GM18907 (cell line): ENCODE measurements at regions not wholly inside any gene's neighbourhood (a gene's known extent, or its start where the extent isn't known, plus 50 kb on each side); places are given as distances from the start of the nearest gene placed in this dataset.

Source experiments
- ATAC-seq: cut with Tn5 transposase; IDR thresholded peaks from one replicate; pipeline ENCODE4 v1.9.1; 2021; ENCODE audit warnings: mild to moderate bottlenecking, moderate library complexity; ENCODE audit not compliant: unreplicated experiment

DNA sequence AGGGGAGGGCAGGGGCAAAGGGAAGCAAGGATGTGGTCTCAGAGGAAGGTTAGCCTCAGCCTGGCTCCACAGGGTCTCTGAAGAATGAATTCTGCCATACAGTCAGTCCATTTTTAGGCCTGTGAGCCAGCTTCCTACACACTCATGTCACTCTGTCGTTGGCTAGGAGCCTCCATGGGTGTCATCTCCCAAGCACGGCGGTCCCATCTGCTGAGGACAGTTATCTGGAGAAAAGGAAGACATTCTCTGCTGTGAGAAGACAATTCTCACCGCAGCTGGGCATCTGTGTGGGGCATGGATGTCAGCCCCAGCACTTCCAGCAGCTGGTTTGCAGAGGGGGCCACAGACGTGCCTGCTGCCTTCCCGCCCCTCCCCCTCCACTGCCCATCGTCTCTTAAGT, 167.6 kb downstream of the LINC00237 start:
- ATAC-seq, result no peak

DNA sequence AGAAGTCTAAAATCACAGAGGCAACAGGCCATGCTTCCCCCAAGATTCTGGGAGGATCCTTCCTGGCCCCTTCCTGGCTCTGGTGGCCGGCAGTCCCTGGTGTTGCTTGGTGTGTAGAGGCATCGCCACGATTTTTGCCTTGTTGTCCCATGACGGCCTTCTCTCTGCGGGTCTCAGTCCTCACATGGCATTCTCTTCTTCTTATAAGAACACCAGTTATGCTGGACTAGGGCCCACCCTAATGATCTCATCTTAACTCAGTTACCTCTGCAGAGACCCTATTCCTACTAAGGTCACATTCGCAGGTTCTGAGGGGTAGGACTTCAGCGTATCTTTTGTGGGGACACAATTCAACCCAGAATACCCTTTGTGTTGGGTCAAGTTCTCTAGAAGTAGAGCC, 168.0 kb downstream of the LINC00237 start:
- ATAC-seq, result no peak

DNA sequence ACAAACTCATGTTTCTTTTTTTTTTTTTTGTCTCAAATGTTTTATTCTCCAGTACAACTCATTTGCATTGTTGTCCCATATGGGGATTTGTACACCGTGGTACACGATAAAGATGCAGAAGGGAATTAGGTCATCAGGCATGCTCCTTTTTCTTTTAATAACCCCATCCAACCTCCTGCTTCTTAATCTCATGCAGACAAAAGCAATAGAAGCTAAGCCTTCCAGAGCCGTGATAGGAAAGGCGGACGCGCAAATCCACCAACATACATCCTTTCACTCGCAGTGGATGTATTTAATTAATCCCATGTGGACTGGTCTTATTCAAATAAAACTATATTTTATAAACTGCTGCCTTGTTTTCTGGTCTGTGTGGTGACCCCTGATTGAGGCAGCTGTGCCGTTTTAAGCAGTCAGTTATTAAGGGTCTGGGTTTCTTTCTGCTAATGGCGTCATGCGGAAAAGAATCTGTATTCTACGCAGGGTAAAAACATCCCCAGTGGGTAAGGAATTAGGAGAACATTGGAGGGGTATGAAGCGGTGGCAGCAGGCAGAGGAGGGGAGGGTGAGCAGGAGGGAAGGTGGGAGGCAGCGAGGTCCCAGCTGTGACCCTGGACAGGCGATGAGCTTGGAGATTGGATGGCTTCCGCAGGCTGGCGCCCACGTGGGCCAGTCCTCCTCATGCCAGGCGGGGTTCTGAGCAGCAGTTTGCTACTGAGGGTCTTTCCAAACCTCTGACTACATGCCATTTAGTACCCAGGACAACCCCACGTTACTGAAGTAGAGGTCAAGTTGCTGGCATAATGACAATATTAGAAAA, 172.8 kb downstream of the LINC00237 start:
- ATAC-seq, result no peak

DNA sequence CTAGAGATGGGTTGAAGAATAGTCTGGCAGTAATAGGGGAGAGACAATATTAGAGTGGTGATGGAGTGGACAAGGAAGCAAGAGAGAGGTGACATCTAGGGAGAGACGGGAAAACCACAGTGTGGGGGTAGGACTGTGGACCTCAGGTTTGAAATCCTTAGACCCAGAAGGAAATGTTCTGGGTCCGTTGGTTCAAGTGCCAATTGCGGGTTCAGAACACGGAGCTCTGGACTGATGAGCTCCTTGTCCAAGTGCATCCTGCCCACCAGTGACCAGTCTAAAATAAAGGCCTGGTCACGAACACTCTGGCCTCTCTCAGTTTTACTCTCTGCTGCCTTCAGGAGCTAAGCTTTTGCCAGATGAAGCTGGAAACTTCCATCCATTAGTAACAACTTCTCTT, 174.0 kb downstream of the LINC00237 start:
- ATAC-seq, result no peak

DNA sequence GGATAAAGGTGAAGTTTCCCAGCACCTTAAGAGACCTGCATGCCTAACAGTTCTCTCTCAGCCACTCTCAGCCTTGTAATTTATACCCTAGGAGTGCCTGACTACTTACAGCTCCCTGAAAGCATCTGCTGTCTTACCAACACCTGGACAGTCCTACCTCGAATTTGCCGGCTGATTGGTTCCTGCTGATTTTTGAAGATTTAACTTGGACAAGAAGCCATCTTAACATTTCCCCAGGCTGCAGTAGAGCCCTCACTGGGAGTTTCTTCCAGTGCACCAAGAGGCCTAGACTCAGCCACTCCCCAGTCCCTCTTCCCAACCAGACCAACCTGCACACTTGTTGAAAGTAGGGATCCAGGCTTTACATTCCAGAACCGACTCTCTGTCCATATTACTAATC, 174.5 kb downstream of the LINC00237 start:
- no peak for ATAC-seq

DNA sequence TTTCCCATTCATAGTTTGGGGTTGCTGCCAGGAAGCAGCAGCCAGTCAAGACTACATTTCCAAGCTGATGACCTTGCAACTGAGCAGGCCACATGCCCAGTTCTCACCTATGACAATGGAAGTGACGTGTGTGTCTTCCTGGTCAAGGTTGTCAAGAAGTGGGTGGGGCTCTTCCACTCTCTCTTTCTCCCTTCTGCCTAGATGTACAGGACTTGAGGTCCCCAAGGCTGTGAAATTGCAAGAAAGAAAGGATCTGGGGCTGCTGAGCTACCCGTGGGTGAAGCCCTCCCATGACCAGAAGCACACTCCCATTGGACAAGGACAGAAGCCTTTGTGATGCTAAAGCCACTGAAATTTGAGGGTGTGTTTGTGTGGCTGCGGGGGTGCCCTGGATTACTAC, 175.1 kb downstream of the LINC00237 start:
- no peak for ATAC-seq

DNA sequence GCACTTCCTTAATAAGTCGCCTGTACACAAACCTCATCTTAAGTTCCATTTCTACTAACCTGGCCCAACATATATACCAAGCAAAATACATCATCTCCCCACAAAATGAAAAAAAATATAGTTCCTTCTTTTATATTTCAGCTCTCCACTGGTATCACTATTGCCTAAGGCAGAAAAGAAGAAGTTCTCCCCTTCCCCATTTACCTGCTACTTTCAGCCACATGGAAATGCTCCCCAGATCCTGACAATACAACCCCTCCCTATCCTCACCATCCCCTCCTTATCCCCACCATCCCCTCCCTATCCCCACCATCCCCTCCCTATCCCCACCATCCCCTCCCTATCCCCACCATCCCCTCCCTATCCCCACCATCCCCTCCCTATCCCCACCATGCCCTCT, 175.7 kb downstream of the LINC00237 start:
- no peak for ATAC-seq

DNA sequence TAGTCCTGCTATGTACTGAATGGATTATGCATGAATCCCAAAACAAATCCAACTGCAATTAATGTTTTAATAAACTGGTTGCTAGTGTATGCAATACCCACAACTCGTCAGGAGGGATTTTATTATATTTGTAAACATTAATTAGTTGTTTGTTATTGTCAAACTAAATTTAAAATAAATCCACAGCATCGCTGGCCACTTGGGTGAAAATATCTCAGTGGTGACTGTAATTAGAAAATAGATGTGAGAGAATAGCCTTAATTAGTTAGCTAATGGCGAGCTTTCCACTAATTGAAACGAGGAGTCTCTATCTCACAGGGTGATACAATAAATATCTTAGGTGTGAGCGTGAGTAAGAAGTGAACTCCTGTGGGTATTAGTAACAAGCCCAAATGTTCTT, 176.8 kb downstream of the LINC00237 start:
- no peak for ATAC-seq

DNA sequence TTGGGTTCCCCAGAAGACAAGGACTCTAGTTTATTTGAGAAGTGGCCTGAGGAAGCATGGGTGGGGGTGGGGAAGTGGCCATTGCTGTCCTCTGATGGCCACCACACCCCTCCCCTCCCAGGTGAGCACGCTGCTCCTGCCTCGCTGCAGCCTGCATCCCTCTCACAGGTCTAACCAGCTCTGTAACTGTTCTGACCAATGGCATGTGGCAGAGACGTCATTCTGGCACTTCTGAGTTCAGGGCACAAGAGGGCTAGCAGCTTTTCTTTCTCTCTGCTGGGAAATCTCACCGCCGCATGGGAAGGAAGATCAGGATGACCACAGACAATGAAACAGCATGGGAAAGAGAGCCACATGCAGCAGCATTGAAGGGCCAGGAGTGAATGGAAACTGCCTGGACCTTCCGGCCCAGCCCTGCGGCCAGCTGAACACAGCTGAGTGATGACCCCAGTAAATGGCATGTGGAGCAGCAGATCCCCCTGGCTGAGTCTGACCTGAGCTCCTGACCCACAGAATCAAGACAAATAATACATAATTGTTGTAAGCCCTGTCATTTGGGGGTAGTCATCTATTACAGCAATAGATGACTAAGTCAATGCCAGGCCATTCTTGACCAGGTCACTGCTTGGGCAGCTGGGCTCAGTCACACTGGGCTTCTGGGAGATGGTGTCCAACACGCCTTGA, 179.8 kb downstream of the LINC00237 start:
- no peak for ATAC-seq

DNA sequence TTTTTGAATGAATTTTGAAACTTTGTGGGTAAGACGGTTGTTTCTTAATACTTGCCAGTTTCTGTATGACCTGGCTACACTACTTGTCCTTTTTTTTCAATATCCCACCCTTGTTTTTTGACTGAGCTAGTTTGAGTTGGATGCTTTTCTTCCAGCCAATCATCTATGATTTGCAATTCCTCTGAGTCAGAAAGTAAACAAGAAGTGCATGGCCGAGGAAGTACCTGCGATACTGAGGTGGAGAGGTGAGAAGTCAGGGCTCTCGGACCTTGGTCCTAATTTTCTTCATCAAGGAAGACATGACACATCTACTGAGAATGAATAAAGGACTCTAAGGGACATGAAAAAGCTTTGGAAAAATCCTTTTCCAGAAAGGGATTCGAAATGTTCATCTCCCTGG, 185.7 kb downstream of the LINC00237 start:
- no peak for ATAC-seq

DNA sequence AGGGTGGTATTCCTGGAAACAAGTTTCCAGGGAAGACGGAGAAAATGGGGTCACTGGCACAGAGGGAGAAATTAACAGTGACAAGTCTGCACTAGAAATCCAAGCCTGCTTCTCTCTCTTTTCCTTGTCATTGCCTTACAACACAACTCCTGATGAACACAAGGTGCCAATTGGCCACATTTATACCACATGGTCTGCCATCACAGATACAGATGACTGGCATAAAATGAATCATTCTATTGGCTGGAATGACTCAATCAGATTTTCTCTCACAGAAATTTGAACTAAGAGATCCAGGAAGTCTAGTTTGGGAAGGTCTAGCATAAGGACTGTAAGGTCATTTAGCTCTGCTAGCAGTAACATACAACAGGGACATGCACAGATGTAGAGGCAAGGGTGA, 190.3 kb downstream of the LINC00237 start:
- no peak for ATAC-seq

DNA sequence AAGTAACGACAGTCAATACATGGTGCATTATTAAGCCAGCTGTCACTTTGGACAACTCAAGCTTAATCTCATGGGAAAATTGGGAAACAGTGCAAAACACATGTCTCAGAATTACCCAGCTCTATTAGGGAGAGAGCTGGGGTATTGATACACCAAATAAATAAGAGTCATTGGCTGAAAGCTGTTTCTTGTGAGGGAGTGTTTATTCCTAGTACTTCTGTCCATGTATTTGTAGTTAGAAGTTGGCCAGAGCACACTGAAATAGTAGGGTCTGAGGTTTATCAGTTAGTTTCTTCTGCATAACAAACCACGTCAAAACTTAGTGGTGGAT, 192.0 kb upstream of the RALGAPA2 start:
- ATAC-seq, result no peak

DNA sequence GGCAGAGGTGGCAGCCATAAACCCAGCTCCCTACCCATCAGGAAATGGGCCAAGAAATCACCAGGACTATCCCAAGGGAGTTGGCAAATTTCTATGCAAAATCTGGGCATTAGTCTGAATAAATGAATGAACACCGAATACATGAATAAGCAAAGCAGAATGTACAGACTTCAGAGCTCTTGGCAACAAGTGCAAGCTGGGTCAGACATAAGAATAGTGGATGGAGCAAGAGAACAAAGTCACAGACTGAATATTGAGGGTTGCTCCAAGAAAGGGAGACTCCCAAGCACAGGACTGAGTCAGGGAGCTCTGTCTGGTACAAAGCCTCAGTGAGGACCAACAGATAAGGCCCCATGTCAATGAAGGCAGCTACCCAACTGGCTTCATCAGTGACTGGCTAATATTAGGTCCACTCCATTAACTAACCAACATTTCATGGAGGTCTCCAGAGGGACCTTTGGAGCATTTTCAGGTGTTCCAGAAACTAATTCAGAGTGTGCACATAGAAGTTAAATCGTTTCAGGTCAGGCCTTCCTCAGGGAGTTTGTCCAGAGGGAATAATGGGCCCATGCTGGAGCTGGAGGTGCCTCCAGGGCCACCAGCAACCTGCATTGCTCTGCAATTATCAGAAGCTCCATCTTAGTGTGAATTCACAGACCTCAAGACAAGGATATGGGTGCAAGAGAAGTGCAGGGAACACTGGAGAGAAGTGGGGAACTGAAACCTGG, 191.5 kb upstream of the RALGAPA2 start:
- ATAC-seq, result no peak

DNA sequence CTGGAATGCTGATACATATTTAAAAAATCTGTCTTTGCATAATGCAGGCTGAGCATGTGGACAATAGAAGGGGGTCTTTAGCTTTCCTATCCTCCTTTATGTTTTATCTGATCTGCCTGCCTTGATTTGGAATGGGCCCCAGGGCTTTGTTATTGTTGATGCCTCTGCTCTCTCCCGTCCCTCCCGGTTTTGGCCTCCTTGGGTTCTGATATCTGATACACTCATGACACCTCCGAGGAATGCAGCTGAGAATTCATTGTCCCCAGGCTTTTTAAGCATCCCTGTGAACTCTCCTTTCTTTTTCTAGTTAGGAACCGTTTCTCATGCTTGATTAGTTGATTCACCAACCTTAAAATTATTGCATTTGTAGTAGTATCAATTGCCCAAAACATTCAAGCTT, 185.5 kb upstream of the RALGAPA2 start:
- ATAC-seq, result no peak

DNA sequence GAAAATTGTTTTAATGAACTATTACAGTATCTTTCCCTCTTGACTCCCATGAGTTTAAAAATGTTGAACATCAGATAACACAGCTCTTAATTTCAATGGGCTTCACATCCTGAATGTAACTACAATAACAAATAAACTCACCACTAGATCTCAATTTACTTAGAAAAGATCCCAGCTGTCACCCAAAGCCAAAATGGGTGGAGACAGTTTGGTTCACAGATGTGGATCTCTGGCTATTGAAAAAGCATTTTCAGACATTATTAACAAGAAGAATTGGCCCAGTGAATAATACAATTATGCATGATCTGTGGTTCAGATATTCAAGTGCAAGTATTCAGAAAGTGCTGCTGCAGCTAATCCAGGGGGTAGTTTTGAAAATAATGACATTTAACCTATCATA, 184.7 kb upstream of the RALGAPA2 start:
- no peak for ATAC-seq

DNA sequence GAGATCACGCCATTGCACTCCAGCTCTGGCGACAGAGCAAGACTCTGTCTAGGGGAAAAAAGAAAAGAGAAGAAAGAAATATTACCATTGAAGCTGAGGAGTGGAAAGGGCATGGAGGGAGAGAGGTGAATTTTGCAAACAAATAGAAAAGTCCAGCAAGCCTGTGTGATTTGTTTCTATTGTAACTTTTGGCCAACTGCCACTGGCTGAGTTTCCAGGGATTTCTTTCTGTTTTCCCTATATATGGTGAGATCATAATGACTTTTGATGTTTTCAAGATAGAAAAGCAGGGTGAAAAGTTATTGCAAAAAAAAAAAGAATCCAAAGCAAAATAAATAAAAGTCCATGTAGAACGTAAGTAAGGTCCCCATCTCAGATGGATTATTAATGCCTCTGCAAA, 184.2 kb upstream of the RALGAPA2 start:
- ATAC-seq, result no peak

DNA sequence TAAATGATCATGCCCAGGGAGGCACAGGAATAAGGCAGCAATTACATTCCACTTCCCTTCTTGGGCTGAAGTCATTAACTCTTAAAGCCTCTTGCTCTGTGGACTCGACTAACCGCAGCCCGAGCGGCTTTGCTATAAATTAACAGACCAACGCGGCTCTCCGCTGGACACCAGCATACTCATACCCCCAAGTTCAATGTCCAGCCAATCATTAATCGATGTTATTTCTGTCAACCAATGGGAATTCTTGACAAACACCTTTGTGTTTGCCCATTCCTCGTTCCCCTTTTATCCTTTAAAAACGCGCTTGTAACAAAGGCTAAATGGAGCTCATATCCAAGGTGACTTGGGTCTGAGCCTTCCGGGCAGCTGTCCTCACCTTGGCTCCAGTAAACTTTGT, 183.1 kb upstream of the RALGAPA2 start:
- no peak for ATAC-seq

DNA sequence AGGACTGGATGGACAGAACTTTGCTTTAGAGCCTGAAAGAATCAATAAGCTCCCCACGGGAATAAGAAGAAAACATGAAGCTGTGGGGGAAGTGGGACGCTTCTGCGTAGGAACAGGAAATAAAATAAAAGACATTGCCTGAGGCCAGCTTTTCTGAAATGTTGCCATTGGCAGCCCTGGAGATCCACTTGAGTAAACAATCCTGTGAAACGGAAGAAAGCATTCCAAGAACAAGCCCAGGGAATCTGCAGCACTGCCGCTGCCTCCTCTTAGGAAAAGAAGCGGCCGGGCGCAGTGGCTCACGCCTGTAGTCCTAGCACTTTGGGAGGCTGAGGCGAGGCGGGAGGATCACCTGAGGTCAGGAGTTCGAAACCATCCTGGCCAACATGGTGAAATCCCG, 182.3 kb upstream of the RALGAPA2 start:
- ATAC-seq, result no peak

DNA sequence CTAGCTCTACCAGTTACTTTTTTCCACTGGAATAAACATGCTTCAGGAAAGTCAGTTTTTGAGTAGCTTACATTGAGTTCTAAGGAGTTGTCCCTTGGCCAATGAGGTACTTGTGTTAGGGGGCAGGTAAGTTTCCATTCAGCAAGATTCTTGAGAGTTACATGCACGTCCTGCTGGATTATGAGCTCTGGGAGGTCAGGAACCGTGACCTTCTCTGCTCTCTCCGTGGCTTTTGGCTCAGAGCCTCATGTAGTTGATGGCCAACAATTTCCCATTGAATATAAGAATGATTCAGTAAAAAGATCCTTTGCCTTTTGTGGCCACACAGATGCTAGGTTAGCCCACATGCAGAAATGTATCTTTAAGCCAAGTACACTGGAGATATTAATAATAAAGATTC, 181.8 kb upstream of the RALGAPA2 start:
- no peak for ATAC-seq

DNA sequence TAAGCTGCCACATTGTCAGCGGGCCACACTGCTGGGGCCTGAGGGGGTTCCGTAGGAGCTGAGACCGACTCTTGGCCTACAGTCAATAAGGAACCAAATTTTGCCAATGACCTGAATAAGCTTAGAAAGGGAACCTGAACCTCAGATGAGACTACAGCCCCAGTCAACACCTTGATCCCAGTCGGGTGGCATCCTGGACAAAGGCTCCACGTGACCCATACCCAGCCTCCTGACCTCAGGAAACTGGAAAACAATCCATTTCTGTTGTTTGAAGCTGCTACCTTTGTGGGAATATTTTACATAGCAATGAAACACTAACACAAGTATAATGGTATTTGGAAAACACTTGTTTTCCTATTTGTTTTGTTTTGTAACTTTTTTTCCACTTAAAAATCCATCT, 179.9 kb upstream of the RALGAPA2 start:
- ATAC-seq, result no peak

DNA sequence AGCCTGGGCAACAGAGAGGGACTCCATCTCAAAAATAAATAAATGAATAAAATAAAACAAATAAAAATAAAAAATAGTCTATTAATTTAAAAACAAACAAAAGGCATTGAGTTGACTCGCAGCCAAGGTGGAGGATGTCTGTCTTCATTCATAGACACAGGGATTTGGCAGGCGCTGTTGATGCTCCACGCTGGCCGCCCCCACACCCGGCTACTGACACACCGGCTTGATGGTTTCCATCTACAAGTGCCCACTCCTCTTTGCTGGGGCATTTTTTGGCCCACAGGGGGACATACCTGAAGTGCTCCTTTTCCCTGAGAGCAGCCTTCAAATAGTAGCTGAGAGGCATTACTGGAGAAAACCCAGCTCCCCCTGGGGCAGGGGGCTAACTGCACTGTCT, 178.3 kb upstream of the RALGAPA2 start:
- no peak for ATAC-seq

DNA sequence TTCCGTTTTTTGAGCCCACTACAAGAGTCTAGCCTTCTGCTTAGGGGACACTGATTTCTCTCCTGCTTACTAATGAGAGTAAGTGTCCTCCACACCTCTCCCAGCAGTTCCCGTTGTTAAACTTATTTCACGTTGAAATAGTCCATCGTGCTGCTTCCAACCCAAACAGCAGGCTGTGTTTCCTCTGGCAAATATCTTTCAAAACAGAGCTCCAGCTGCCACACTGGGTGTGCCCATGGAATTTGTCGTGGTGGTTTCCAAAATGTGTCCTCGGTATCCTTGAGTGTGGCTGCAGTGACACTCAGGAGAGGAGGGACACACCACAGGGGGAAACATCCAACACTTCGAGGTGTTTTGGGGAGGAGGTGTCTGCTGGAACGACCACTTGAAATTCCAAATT, 176.5 kb upstream of the RALGAPA2 start:
- ATAC-seq, result no peak
